Ovary (tissue), 7 donors: ENCODE measurements at regions not wholly inside any gene's neighbourhood (a gene's known extent, or its start where the extent isn't known, plus 50 kb on each side); places are given as distances from the start of the nearest gene placed in this dataset.

Source experiments
- DNase-seq, 5 donors: peaks; one replicate each; pipeline ENCODE4 v3.0.0-alpha.2; 2019 to 2020
- H3K27ac ChIP-seq, 2 donors: fragments of 200-600 bp; one replicate each; pipeline versions ENCODE4 v1.5.1 to v1.8.0; 2019 to 2022
- H3K27me3 ChIP-seq: fragments of 200-600 bp; one replicate; pipeline ENCODE4 v1.8.0; 2022
- H3K36me3 ChIP-seq: fragments of 200-600 bp; sonication (generic); one replicate; pipeline ENCODE4 v1.5.1; 2019
- H3K4me1 ChIP-seq: one replicate; pipeline ENCODE4 v1.8.1; 2013; ENCODE audit warnings: mild to moderate bottlenecking, moderate library complexity; ENCODE audit not compliant: insufficient read depth
- H3K4me3 ChIP-seq: fragments of 200-600 bp; sonication (generic); one replicate; pipeline ENCODE4 v1.5.1; 2017
- H3K9me3 ChIP-seq, 2 donors: fragments of 200-600 bp in 1 of 2; sonication (generic) in 1 of 2; one replicate each; pipeline versions ENCODE4 v1.5.1 to v1.8.1; 2013 to 2019; ENCODE audit warnings: mild to moderate bottlenecking in 1 of 2, moderate library complexity in 1 of 2
- CTCF ChIP-seq, 3 donors: fragments of 450-650 bp in 2 of 3; fragments of 200-600 bp in 1 of 3; IDR thresholded peaks; one replicate each; pipeline versions ENCODE4 v1.5.1 to v1.8.0; 2016 to 2022; ENCODE audit warnings: antibody characterized with exemption in 3 of 3, mild to moderate bottlenecking in 1 of 3
- EP300 ChIP-seq: sonication (generic); formaldehyde crosslinking; IDR thresholded peaks from one replicate; pipeline ENCODE4 v1.6.1; 2017; ENCODE audit warnings: antibody characterized with exemption
- POLR2A ChIP-seq: fragments of 450-650 bp; IDR thresholded peaks from one replicate; pipeline ENCODE4 v1.6.1; 2017; ENCODE audit warnings: antibody characterized with exemption, mild to moderate bottlenecking, moderate library complexity
- WGBS, 3 donors: extraction: QIAGEN DNeasy Blood & Tissue Kit in 1 of 3; methylation state at CpG; one replicate each; pipeline versions ENCODE4 v1.1.5 to v1.1.7; 2013 to 2017; 5-methylcytosine and 5-hydroxymethylcytosine counted together
- intact Hi-C, 4 donors: fragments of 100-400 bp; cut with DNase I; formaldehyde crosslinking; loops; one replicate each; pipeline versions ENCODE4 v1.11.0 to v1.15.1; 2022 to 2023
- donor health status: DM: no; HTN: no; CAD: no; lungs with moderate emphysema.
- donor health status: DM: no; HTN: no; CAD: no.
- donor health status: Bipolar disorder and iron deficiency.
- donor health status: DM: no; HTN: no; CAD: no.
- donor health status: DM: yes; HTN: yes; CAD: no.

- Histone ChIP-seq H3K27me3 (no peaks in the 10 kb centered on the region), H3K4me3 (no peak overlapping the region), H3K27ac (no peak overlapping the region), H3K36me3 (no peaks in the 10 kb centered on the region), H3K4me1 (no peaks in the 10 kb centered on the region), H3K9me3 (no peaks in the 10 kb centered on the region)
- DNase-seq, result no peak
- 15 to 27% (median 16%) methylated on average over 28 of the region's 28 CpGs for WGBS, 3 donors
- intact Hi-C loops, result no loop called here
- TF ChIP-seq POLR2A (no peak), CTCF (IDR thresholded peaks at IDR 0.05) (no peak)
Observed at GRCh38 chr16:86199871-86200695, 301.1 kb downstream of the IRF8 start.

- intact Hi-C loops, result no loop called here
- H3K36me3 ChIP-seq, result no peaks in the 10 kb centered on the region
- no peaks in the 10 kb centered on the region for H3K4me1 ChIP-seq
- H3K9me3 ChIP-seq, result no peaks in the 10 kb centered on the region
- H3K27me3 ChIP-seq, result no peaks in the 10 kb centered on the region
- TF ChIP-seq POLR2A (no peak), CTCF (IDR thresholded peaks at IDR 0.05) (no peak), EP300 (no peak)
- 64 to 86% (median 70%) methylated on average over 9 of the region's 9 CpGs for WGBS, 3 donors
- no peak for DNase-seq
- no peak overlapping the region for H3K4me3 ChIP-seq
- H3K27ac ChIP-seq, result no peak overlapping the region
Observed at GRCh38 chr16:86200722-86201121, 301.8 kb downstream of the IRF8 start.

- DNase-seq, result no peak
- Histone ChIP-seq H3K27me3 (no peaks in the 10 kb centered on the region), H3K36me3 (no peaks in the 10 kb centered on the region), H3K4me1 (no peaks in the 10 kb centered on the region), H3K4me3 (no peak overlapping the region), H3K27ac (no peak overlapping the region), H3K9me3 (no peaks in the 10 kb centered on the region)
- 65 to 73% (median 70%) methylated on average over 10 of the region's 10 CpGs for WGBS, 3 donors
- TF ChIP-seq EP300 (no peak), CTCF (IDR thresholded peaks at IDR 0.05) (no peak), POLR2A (no peak)
- intact Hi-C loops, result no loop called here
Observed at GRCh38 chr16:86201746-86202145, 302.8 kb downstream of the IRF8 start.

GRCh38 chr16:86202267-86202666, 303.3 kb downstream of the IRF8 start:
- Histone ChIP-seq H3K4me1 (no peaks in the 10 kb centered on the region), H3K27me3 (no peaks in the 10 kb centered on the region), H3K4me3 (no peak overlapping the region), H3K9me3 (no peaks in the 10 kb centered on the region), H3K27ac (no peak overlapping the region), H3K36me3 (no peaks in the 10 kb centered on the region)
- DNase-seq, result no peak
- WGBS, 3 donors, result 73 to 77% (median 75%) methylated on average over 16 of the region's 16 CpGs
- no peak for TF ChIP-seq EP300
- no peak for TF ChIP-seq POLR2A
- no peak for TF ChIP-seq CTCF (IDR thresholded peaks at IDR 0.05)
- intact Hi-C loops, result no loop called here
